Hepatocyte (in vitro differentiated cells): ENCODE measurements at regions not wholly inside any gene's neighbourhood (a gene's known extent, or its start where the extent isn't known, plus 50 kb on each side); places are given as distances from the start of the nearest gene placed in this dataset.

Experiments
- DNase-seq: peaks from one replicate; pipeline ENCODE4 v3.0.0-alpha.2; 2016; ENCODE audit warnings: low spot score
- H2AFZ ChIP-seq: fragments of 200-600 bp; sonication (generic); 2 replicates; pipeline ENCODE4 v1.6.0; 2016; ENCODE audit warnings: antibody characterized with exemption, mild to moderate bottlenecking
- H3K27ac ChIP-seq: fragments of 200-600 bp; sonication (generic); 2 replicates; pipeline ENCODE4 v1.5.1; 2016; ENCODE audit warnings: mild to moderate bottlenecking
- H3K27me3 ChIP-seq: fragments of 200-600 bp; sonication (generic); 2 replicates; pipeline ENCODE4 v1.6.1; 2016
- H3K36me3 ChIP-seq: fragments of 200-600 bp; sonication (generic); replicated peaks from 2 replicates; pipeline ENCODE4 v1.5.1; 2016; ENCODE audit warnings: low read depth; ENCODE audit not compliant: insufficient read depth
- H3K4me1 ChIP-seq: fragments of 200-600 bp; sonication (generic); 2 replicates; pipeline ENCODE4 v1.5.1; 2016; ENCODE audit warnings: mild to moderate bottlenecking, moderate library complexity; ENCODE audit not compliant: insufficient read depth
- H3K4me2 ChIP-seq: fragments of 200-600 bp; sonication (generic); 2 replicates; pipeline ENCODE4 v1.6.0; 2016
- H3K4me3 ChIP-seq: fragments of 200-600 bp; sonication (generic); 2 replicates; pipeline ENCODE4 v1.5.1; 2016; ENCODE audit warnings: mild to moderate bottlenecking
- H3K79me2 ChIP-seq: fragments of 200-600 bp; sonication (generic); 2 replicates; pipeline ENCODE4 v1.6.0; 2017; ENCODE audit warnings: mild to moderate bottlenecking
- H3K9me2 ChIP-seq: fragments of 200-600 bp; sonication (generic); replicated peaks from 2 replicates; pipeline ENCODE4 v1.6.0; 2017; ENCODE audit warnings: mild to moderate bottlenecking; ENCODE audit not compliant: insufficient read depth
- H3K9me3 ChIP-seq: fragments of 200-600 bp; sonication (generic); 2 replicates; pipeline ENCODE4 v1.5.1; 2016; ENCODE audit warnings: low read depth, mild to moderate bottlenecking
- H4K20me1 ChIP-seq: fragments of 200-600 bp; sonication (generic); 2 replicates; pipeline ENCODE4 v1.6.0; 2016; ENCODE audit warnings: mild to moderate bottlenecking; ENCODE audit not compliant: insufficient read depth, poor library complexity, severe bottlenecking
- CTCF ChIP-seq: fragments of 200-600 bp; sonication (generic); IDR thresholded peaks from 2 replicates; pipeline ENCODE4 v1.5.1; 2016; ENCODE audit warnings: antibody characterized with exemption, mild to moderate bottlenecking; ENCODE audit not compliant: poor library complexity
- EZH2 ChIP-seq: fragments of 200-600 bp; sonication (generic); IDR thresholded peaks from 2 replicates; pipeline ENCODE4 v1.6.1; 2016; ENCODE audit warnings: antibody characterized with exemption, mild to moderate bottlenecking, borderline replicate concordance
- EZH2phosphoT487 ChIP-seq: fragments of 200-600 bp; sonication (generic); IDR thresholded peaks from one replicate; pipeline ENCODE4 v1.6.1; 2018; ENCODE audit warnings: antibody characterized with exemption, mild to moderate bottlenecking, low read depth, moderate library complexity; ENCODE audit not compliant: unreplicated experiment, severe bottlenecking
- WGBS: methylation state at CpG from one replicate; pipeline ENCODE4 v1.1.6; 2016; ENCODE audit warnings: low lambda C conversion rate; ENCODE audit errors: missing lambda C conversion rate; 5-methylcytosine and 5-hydroxymethylcytosine counted together

- WGBS = 86% methylated on average over 3 of the region's 3 CpGs
- TF ChIP-seq CTCF = no peak
- no peak for TF ChIP-seq EZH2phosphoT487
- no peak for TF ChIP-seq EZH2
Measured at GRCh38 chr2:8431446-8432125, 250.3 kb upstream of the ID2 start.

GRCh38 chr2:8432706-8433336 lies 249.0 kb upstream of the ID2 start:
- no peak overlapping the region for H2AFZ ChIP-seq
- no peak overlapping the region for H3K4me2 ChIP-seq
- no peak for DNase-seq

More at GRCh38 chr2:8431446-8432125, 250.3 kb upstream of the ID2 start:
- Histone ChIP-seq H3K79me2 (no peaks in the 10 kb centered on the region), H3K4me1 (no peaks in the 10 kb centered on the region), H3K9me2 (no peaks in the 10 kb centered on the region), H3K27ac (no peak overlapping the region), H2AFZ (no peak overlapping the region), H3K27me3 (no peaks in the 10 kb centered on the region), H4K20me1 (no peaks in the 10 kb centered on the region), H3K4me2 (no peak overlapping the region), H3K9me3 (no peaks in the 10 kb centered on the region), H3K36me3 (no peaks in the 10 kb centered on the region), H3K4me3 (no peak overlapping the region)
- no peak for DNase-seq

GRCh38 chr2:8433390-8433789 lies 248.5 kb upstream of the ID2 start:
- Histone ChIP-seq H3K4me1 (no peaks in the 10 kb centered on the region), H2AFZ (no peak overlapping the region), H3K4me2 (no peak overlapping the region), H3K9me2 (no peaks in the 10 kb centered on the region), H3K4me3 (no peak overlapping the region), H3K9me3 (no peaks in the 10 kb centered on the region), H3K27me3 (no peaks in the 10 kb centered on the region), H3K27ac (no peak overlapping the region), H4K20me1 (no peaks in the 10 kb centered on the region), H3K36me3 (no peaks in the 10 kb centered on the region), H3K79me2 (no peaks in the 10 kb centered on the region)
- 89% methylated on average over 3 of the region's 3 CpGs for WGBS
- no peak for TF ChIP-seq EZH2
- no peak for TF ChIP-seq EZH2phosphoT487
- no peak for TF ChIP-seq CTCF
- no peak for DNase-seq

More at GRCh38 chr2:8432706-8433336, 249.0 kb upstream of the ID2 start:
- over 99% methylated on average over 9 of the region's 9 CpGs for WGBS
- Histone ChIP-seq H3K79me2 (no peaks in the 10 kb centered on the region), H3K27me3 (no peaks in the 10 kb centered on the region), H4K20me1 (no peaks in the 10 kb centered on the region), H3K36me3 (no peaks in the 10 kb centered on the region), H3K4me3 (no peak overlapping the region), H3K4me1 (no peaks in the 10 kb centered on the region), H3K9me3 (no peaks in the 10 kb centered on the region), H3K27ac (no peak overlapping the region), H3K9me2 (no peaks in the 10 kb centered on the region)
- TF ChIP-seq EZH2phosphoT487 (no peak), CTCF (no peak), EZH2 (no peak)
